AG09319 (cell line): ENCODE measurements at regions not wholly inside any gene's neighbourhood (a gene's known extent, or its start where the extent isn't known, plus 50 kb on each side); places are given as distances from the start of the nearest gene placed in this dataset.

Source experiments
- DNase-seq: peaks from one replicate; pipeline ENCODE4 v3.0.0-alpha.2; 2010; ENCODE audit warnings: low read depth; ENCODE audit errors: extremely low read depth
- CTCF ChIP-seq: IDR thresholded peaks from 2 replicates; pipeline ENCODE4 v1.5.1; 2011; ENCODE audit warnings: low read depth, mild to moderate bottlenecking, inconsistent platforms, low read length, moderate library complexity

- DNase-seq, result no peak
- no peak for TF ChIP-seq CTCF
Observed at GRCh38 chr2:43027097-43027873, 199.1 kb downstream of the ZFP36L2 start.

- no peak for TF ChIP-seq CTCF
- no peak for DNase-seq
Observed at GRCh38 chr2:43026426-43027096, 199.8 kb downstream of the ZFP36L2 start.

- no peak for TF ChIP-seq CTCF
- DNase-seq, result no peak
Observed at GRCh38 chr2:43025709-43026295, 200.6 kb downstream of the ZFP36L2 start.

GRCh38 chr2:43024515-43025011 lies 201.8 kb downstream of the ZFP36L2 start:
- TF ChIP-seq CTCF, result peak; percentile 70
- DNase-seq, result no peak

DNA sequence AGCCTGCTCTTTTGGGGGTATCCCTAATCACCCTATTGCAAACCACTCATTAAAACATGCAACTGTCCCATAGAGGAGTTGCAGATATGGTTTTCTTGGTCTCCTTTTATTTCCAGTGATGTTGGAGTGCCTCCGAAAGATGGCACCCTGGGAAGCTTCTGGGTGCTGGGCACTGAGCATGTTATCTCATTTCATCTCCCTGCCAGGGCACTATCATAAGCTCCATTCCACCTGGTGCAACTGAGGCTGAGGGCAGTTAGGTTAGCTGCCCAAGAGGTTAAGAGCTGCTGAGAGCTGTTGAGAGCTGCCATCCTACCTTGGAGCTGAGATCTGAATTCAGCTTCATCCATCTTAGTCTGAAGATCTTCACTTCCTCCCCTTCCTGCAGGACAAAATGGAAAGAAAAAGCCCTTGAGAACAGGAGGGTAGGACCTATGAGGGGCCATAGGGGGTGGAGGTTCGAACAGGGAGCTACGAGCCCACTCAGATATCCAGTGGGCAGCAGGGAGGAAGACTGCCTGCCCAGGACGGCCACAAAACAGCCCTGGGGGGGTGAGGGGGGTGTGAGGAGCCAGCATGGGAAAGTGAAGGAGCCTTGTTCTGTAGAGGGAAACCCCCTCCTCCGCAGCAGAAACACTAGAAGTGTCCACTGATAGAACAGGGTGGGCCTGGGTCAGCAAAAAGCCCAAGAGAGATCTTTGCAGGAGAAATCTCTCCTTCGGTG lies 202.5 kb downstream of the ZFP36L2 start:
- TF ChIP-seq CTCF, result no peak
- DNase-seq, result no peak

DNA sequence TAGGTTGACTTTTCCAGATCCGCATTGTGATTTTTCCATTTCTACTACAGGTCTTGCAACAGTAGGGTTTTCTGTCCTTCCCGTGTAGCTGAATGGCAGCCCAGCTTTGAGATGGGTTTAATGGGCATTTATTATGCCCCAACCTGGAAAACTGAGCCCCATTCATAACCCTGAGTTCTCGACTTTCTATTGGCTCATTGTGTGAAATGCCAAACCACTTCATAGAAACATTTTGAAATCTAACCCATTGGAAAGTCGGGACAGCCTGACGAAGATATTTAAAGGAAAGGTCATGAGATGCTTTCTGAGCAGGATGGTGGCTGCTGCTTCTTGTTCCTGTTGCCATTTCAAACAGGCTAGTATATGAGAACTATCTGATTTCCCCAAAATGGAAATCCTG lies 203.5 kb downstream of the ZFP36L2 start:
- no peak for DNase-seq
- TF ChIP-seq CTCF, result no peak
